Umbilical cord (tissue), 1 donor: ENCODE measurements at regions not wholly inside any gene's neighbourhood (a gene's known extent, or its start where the extent isn't known, plus 50 kb on each side); places are given as distances from the start of the nearest gene placed in this dataset.
"Not testable (repeated sequence)": the region's sequence is repeated elsewhere in the genome, so short reads cannot be mapped to it uniquely, and the experiment has no call there.

Experiments used
- DNase-seq: peaks from one replicate; pipeline ENCODE4 v3.0.0-alpha.2; 2015; ENCODE audit warnings: low spot score

DNA sequence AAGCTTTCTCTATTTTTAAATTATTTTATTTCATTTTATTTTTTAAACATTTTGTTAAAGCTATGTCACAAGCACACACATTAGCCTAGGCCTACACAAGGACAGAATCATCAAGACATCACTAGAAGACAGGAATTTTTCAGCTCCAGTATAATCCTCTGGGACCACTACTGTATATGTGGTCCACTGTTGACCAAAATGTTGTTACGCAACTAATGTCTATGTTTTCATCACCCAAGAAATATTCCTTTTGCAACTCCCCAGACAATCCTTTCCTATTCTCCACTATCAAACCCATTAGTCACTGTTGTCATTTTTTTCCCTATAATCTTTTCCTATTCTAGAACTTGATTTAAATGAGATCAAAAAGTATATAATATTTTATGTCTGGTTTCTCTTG lies 2371.7 kb upstream of the C9orf72 start:
- DNase-seq: no peak

DNA sequence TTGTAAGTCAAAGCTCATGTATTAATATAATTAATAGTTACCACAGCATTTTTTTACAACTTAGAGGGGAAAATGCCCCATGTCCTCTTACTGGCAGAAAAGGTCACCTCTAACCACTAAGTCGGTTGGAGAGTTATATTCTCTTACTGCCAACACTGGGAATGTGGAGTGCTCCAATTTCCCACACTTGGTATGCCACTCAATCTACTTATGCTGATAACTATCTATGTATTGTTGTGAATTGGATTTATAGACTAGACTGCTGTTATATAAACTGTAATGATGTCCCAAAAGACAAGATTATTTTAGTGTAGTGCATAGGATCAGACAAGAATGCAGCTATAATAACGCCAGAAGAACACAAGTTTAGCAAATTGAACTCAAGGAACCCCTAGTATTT lies 2385.2 kb upstream of the C9orf72 start:
- no peak for DNase-seq

DNA sequence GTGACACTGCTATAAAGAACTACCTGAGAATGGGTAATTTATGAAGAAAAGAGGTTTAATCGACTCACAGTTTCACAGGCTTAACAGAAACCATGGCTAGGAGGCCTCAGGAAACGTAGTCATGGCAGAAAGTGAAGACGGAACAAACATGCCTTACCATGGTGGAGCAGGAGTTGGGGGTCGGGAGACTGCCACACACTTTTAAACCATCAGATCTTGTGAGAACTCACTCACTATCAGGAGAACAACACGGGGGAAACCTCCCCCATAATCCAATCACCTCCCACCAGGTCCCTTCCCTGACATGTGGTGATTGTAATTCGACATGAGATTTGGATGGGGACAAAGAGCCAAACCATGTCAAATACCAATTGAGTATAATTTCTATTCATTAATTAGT lies 2392.6 kb upstream of the C9orf72 start:
- DNase-seq: no peak

- peak; percentile 12 for DNase-seq
Observed at GRCh38 chr9:29966247-29966646, 2393.0 kb upstream of the C9orf72 start.

- DNase-seq: no peak
Observed at GRCh38 chr9:29968831-29969230, 2395.6 kb upstream of the C9orf72 start.

GRCh38 chr9:29969408-29969807 lies 2396.1 kb upstream of the C9orf72 start:
- DNase-seq: no peak

DNA sequence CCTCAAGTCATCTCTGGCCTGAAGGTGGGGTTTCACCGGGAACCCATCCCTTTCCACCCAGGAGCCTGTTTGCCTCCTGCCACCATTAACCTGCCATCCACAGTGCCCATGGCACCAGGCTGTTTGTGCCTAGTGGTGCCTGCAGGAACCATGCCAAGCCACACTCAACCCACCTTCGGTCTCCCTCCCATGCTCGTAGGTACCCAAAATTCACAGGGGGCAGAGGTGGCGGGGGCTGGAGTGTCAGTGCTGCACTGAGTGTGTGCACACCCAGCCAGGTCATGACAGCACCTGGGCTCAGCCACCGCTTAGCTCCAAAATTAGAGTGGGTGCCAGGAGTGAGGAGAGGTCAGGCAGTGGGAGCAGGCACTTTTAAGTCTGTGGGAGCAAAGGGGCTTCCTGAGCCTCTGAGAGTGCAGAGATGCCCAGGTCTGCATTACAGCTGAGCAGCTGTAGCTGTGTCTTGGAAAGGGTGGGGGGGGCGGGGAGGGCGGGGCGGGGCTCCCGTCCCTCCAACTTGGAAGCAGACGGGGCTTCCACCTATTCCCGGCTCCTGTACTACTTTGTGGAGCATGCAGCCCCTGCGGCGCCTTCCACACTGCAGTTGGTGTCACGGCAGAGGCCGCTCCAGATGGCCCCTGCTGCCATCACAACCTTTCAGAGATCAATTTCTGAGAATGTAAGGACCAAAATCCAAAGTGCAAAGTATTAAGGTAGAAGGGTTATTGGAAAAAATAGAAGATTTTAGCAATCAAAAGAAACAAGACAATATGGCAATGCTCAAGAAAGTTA lies 2396.8 kb upstream of the C9orf72 start:
- no peak for DNase-seq

DNA sequence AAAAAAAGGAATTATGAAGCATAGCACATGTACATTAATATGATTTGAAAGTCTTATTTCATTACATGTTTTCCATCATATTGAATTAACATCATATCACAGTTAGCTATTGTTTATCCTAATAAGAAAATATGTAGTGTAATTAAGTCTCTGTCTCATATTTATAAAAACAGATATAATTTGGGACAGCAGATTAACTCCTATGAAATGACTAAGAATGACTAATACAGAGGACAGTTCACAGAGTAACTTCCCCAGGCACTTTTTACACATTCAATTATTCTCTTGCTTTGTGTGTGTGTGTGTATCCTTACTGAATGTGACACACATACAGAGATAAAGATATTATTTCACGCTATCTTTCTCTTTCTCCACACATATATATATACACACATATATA lies 2400.9 kb upstream of the C9orf72 start:
- DNase-seq: no peak

- no peak for DNase-seq
Observed at GRCh38 chr9:29976981-29977380, 2403.7 kb upstream of the C9orf72 start.

DNA sequence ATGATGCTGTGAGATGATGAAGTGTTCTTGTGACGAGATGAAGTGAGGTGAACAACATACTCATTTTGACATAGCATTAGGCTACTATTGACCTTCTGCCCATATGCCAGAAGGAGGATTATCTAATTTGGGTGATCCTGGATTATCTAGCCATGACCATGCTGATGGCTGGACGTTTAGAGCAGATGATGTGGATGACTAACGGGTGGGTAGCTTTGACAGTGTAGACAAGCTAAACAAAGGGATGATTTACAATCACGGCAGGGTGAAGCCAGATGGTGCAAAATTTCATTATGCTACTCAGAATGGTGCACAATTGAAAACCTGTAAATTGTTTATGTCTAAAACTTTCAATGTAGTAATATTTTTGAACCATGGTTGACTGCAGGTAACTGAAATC lies 2403.4 kb upstream of the ACO1 start:
- DNase-seq: no peak

- no peak for DNase-seq
Observed at GRCh38 chr9:29999645-30000044, 2384.8 kb upstream of the ACO1 start.

DNA sequence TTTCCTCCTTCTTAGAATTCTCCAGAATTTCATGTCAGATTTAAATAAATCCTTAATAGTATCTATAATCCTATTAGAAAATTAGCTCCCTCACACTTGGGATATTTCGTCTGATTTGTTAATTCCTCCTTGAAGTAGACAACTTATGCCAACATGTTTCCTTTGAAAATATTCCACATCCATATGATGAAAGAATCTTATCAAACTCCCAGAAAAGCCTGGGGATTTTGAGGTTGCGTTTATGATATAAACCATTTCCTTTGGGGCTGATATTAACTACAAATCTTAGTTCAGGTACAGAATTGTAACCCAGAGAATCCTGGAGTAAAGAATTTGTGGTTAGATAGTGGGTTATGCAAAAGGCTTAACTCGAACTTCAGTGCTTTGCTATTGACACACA lies 2373.8 kb upstream of the ACO1 start:
- peak; percentile 94 for DNase-seq

- no peak for DNase-seq
Observed at GRCh38 chr9:30012622-30013021, 2371.8 kb upstream of the ACO1 start.

DNA sequence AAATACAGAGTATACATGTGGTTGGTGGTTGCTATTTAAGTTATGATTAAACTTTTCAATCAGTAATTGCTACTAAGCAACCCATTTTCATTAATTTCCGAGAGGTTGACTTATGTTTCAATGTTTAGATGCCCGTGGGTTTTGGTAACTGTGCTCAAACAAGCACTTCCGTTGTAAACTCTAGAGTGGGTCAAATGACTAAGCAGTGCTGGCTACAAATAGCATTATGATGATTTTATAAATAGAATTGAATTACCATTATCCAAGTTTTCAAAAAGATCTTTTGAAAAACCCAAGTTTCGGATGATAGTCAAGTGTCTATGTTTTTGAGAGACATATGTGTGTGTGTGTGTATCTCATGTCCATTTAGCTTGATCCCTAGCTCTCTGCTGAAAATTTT lies 2369.4 kb upstream of the ACO1 start:
- DNase-seq: no peak

DNA sequence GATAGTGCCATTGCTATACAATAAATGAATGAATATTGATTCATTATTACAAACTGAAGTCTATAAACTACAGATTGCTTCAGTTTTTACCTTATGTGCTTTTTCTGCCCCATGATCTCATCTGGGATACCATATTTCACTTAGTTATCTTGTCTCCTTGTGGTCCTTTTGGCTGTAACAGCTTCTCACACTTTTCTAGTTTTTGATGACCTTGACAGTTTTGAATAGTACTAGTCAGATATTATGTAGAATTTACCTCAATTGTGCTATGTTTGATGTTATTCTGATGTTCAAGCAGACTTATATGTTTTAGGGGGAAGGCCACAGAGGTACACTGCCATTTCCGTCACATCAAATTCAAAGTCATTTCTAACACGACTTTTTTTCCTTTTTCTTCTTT lies 2364.3 kb upstream of the ACO1 start:
- DNase-seq: no peak

- DNase-seq: no peak
Observed at GRCh38 chr9:30035761-30036160, 2348.7 kb upstream of the ACO1 start.

- no peak for DNase-seq
Observed at GRCh38 chr9:30036558-30036957, 2347.9 kb upstream of the ACO1 start.

DNA sequence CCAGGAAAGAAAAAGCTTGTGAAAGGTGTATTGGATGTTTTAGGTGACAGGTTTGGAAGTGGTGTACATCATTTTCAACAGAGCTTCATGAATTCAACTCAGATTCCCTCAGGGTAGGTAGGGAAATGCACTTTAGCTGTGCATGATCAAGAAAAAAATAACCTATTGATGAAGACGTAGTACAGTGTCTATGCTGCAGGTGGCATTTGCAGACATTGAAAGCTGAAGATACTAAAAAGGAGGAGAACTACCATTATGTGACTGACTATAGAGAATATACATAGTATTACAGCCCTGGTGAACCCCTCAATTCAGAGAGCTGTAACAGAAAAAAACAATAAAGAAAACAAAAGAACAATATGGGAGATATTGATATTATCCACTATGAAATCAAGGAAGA lies 2344.7 kb upstream of the ACO1 start:
- no peak for DNase-seq

- DNase-seq: no peak
Observed at GRCh38 chr9:30048396-30048795, 2336.0 kb upstream of the ACO1 start.

DNA sequence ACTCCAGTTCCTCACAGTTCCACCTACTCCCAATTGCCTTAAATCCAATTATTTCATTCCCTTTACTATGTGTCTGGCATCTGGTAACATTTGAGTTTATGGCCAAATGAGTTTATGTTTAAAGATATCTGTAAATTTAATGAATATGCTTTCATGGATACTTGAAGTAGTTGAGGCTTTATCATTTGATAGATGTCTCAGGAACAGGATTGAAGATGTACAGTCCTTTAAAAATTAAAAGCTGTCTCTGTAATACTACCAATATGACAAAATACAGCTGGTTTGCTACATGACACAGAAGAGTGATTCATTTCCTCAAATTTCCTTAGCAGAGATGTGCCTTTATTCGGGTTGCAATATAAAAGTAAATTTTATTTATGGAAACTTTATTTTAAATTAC lies 2326.0 kb upstream of the ACO1 start:
- no peak for DNase-seq

DNA sequence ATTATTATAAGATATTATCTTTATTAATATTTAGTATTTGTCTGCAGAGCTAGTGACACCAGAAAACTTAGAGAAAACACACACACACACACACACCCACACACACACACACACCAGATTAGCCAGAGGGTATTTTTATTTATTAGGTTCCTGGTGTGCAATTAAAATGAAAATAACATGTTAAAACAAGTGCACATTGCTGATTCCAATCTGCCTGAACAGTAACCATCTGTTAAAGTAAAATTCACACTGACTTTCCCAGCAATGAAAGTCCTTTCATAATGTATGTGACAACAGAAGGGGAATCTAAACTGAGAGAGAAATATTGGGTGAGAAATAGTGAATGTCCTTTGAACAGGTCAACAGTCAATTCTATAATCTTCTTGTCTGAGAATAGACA lies 2323.5 kb upstream of the ACO1 start:
- no peak for DNase-seq

- DNase-seq: no peak
Observed at GRCh38 chr9:30065888-30066287, 2318.6 kb upstream of the ACO1 start.

GRCh38 chr9:30069236-30069635 lies 2315.2 kb upstream of the ACO1 start:
- not testable (repeated sequence) for DNase-seq

GRCh38 chr9:30075022-30075421 lies 2309.4 kb upstream of the ACO1 start:
- no peak for DNase-seq
